ENCODE measurements at regions not wholly inside any gene's neighbourhood (a gene's known extent, or its start where the extent isn't known, plus 50 kb on each side); places are given as distances from the start of the nearest gene placed in this dataset.

- TF ChIP-seq CTCF (IDR thresholded peaks at IDR 0.05; ENCODE audit: low read length), result no peak
- TF ChIP-seq EZH2 (IDR thresholded peaks at IDR 0.05; ENCODE audit: borderline replicate concordance, low read length), result no peak
Measured at GRCh38 chr2:219829667-219830352, 202.4 kb downstream of the SLC4A3 start.

Data from OCI-LY1 (cell line).